ENCODE measurements at regions not wholly inside any gene's neighbourhood (a gene's known extent, or its start where the extent isn't known, plus 50 kb on each side); places are given as distances from the start of the nearest gene placed in this dataset.

DNA sequence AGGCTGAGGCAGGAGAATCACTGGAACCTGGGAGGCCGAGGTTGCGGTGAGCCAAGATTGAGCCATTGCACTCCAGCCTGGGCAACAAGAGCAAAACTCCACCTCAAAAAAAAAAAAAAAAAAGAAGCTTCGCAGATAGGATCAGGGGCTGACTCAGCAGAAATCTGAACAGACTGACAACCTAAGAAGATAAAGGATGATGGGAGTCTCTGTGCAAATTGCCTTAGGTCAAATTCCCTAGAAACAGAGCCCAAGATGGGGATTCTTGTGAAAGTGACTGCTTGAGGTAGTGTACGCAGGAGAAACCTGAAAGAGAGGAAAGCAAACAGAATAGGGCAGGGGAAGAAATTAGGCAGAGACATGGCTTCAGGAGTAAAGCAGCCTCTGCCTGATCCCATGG, 160.8 kb upstream of the LRIG1 start:
- DNase-seq, result no peak
- Histone ChIP-seq H3K27ac (no peak overlapping the region), H3K4me3 (no peak overlapping the region), H3K9me3 (no peaks in the 10 kb centered on the region), H3K4me1 (peaks cover 0 to 9% (median 0%) of the 10 kb centered on the region in 6 donors), H3K27me3 (replicated peaks in 1 of 7) (no peaks in the 10 kb centered on the region), H3K36me3 (no peaks in the 10 kb centered on the region)
- no peak for TF ChIP-seq CTCF (IDR thresholded peaks at IDR 0.05 in 8 of 11, conservative IDR thresholded peaks at IDR 0.05 in 3 of 11)
- no peak for TF ChIP-seq POLR2AphosphoS5 (IDR thresholded peaks at IDR 0.05)
- no peak for TF ChIP-seq POLR2A (IDR thresholded peaks at IDR 0.05)
- intact Hi-C loops (cut with DNase I; ENCODE audit: low total_unique reads), result no loop called here
- 87 to 93% (median 90%) methylated on average over 4 of the region's 4 CpGs for WGBS, 5 donors

DNA sequence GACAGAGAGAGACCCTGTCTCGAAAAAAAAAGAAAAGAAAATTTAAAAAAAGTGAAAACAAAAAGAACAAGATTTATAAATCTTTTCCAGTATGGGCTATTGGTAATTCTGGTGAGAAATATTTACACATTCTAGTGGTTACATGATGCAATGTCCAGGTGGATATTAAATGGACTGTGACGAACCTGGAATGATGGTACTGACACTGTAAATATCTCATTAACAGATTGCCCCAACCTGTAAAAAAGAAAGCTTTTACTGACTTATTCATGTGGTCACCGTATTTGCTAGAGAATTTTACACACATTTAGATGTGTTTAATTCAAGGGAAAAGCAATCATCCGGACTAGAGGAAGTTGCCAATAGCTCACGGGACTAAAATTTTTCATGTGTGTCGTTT, 162.1 kb upstream of the LRIG1 start:
- no peak overlapping the region for H3K4me3 ChIP-seq
- H3K27me3 ChIP-seq (replicated peaks in 1 of 7), result no peaks in the 10 kb centered on the region
- intact Hi-C loops (cut with DNase I; ENCODE audit: low total_unique reads), result no loop called here
- H3K36me3 ChIP-seq, result no peaks in the 10 kb centered on the region
- no peaks in the 10 kb centered on the region for H3K4me1 ChIP-seq
- no peak overlapping the region for H3K27ac ChIP-seq
- WGBS, 5 donors, result 79 to 91% (median 85%) methylated on average over 6 of the region's 6 CpGs
- no peak for DNase-seq
- H3K9me3 ChIP-seq, result no peaks in the 10 kb centered on the region
- TF ChIP-seq POLR2A (IDR thresholded peaks at IDR 0.05), result no peak
- TF ChIP-seq CTCF (IDR thresholded peaks at IDR 0.05 in 8 of 11, conservative IDR thresholded peaks at IDR 0.05 in 3 of 11), result no peak
- TF ChIP-seq POLR2AphosphoS5 (IDR thresholded peaks at IDR 0.05), result no peak

GRCh38 chr3:66665021-66665695, 164.3 kb upstream of the LRIG1 start:
- DNase-seq, result no peak
- H3K27me3 ChIP-seq (replicated peaks in 1 of 7), result peaks cover 0 to 5% (median 0%) of the 10 kb centered on the region in 7 donors
- intact Hi-C loops (cut with DNase I; ENCODE audit: low total_unique reads), result no loop called here
- H3K4me1 ChIP-seq, result no peaks in the 10 kb centered on the region
- WGBS, 5 donors, result 90 to 95% (median 92%) methylated on average over 5 of the region's 5 CpGs
- TF ChIP-seq POLR2AphosphoS5 (IDR thresholded peaks at IDR 0.05), result no peak
- no peak for TF ChIP-seq CTCF (IDR thresholded peaks at IDR 0.05 in 8 of 11, conservative IDR thresholded peaks at IDR 0.05 in 3 of 11)
- no peak for TF ChIP-seq POLR2A (IDR thresholded peaks at IDR 0.05)
- H3K9me3 ChIP-seq, result no peaks in the 10 kb centered on the region
- no peak overlapping the region for H3K4me3 ChIP-seq
- H3K36me3 ChIP-seq, result no peaks in the 10 kb centered on the region
- H3K27ac ChIP-seq, result no peak overlapping the region

DNA sequence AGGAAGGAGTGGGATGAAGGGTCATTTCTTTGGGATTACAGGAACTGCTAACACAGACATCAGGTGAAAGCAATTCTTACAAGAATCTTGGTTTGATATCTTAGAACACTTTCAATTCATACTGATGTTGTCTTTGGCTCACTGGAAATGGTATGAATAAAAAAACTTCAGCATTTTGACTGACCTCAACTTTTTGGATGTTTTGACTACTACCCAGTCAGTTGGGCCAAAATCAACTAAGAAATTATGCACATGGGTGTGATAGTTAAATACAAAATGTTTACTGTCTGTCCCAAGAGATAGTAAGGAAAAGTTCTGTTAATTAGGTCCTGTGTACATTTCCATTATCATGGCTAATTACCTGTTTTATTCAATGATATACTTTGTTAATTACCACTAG, 165.5 kb upstream of the LRIG1 start:
- Histone ChIP-seq H3K4me1 (no peaks in the 10 kb centered on the region), H3K4me3 (no peak overlapping the region), H3K36me3 (no peaks in the 10 kb centered on the region), H3K9me3 (no peaks in the 10 kb centered on the region), H3K27ac (no peak overlapping the region), H3K27me3 (replicated peaks in 1 of 7) (peaks cover 0 to 5% (median 0%) of the 10 kb centered on the region in 7 donors)
- no peak for DNase-seq
- TF ChIP-seq CTCF (IDR thresholded peaks at IDR 0.05 in 8 of 11, conservative IDR thresholded peaks at IDR 0.05 in 3 of 11) (no peak), POLR2AphosphoS5 (IDR thresholded peaks at IDR 0.05) (no peak), POLR2A (IDR thresholded peaks at IDR 0.05) (no peak)
- intact Hi-C loops (cut with DNase I; ENCODE audit: low total_unique reads), result no loop called here

Measured in spleen (tissue), 11 donors.